WTC11 (cell line): ENCODE measurements at regions not wholly inside any gene's neighbourhood (a gene's known extent, or its start where the extent isn't known, plus 50 kb on each side); places are given as distances from the start of the nearest gene placed in this dataset.
A peak's percentile ranks its signal among the peaks of the same experiment; 100 is the strongest.

Experiments
- ATAC-seq: fragments of 200-7000 bp; cut with Tn5 transposase; 2 replicates; pipeline ENCODE4 v1.10.0; 2021; ENCODE audit warnings: mild to moderate bottlenecking, moderate library complexity
- CTCF ChIA-PET: fragments of 300-600 bp; sonication (Branson Sonifier 250); formaldehyde crosslinking; loops from one replicate; lab custom pipeline; 2021; ENCODE audit warnings: antibody characterized with exemption; lab: Charles Lee
- POLR2A ChIA-PET: fragments of 350-600 bp; sonication (Branson Sonifier 250); formaldehyde crosslinking; loops from one replicate; lab custom pipeline; 2021; ENCODE audit warnings: antibody characterized with exemption; lab: Charles Lee
- DNase-seq: peaks from one replicate; pipeline ENCODE4 v3.0.0; 2021; ENCODE audit warnings: low spot score
- H3K27ac Mint-ChIP-seq: 2 replicates; pipeline ENCODE4 v1.8.0; 2021; ENCODE audit warnings: mixed read lengths
- H3K27me3 Mint-ChIP-seq: 2 replicates; pipeline ENCODE4 v1.8.0; 2021; ENCODE audit warnings: low read depth, mild to moderate bottlenecking, moderate library complexity, mixed read lengths
- H3K36me3 Mint-ChIP-seq: 2 replicates; pipeline ENCODE4 v1.8.0; 2021; ENCODE audit warnings: mixed read lengths
- H3K4me1 Mint-ChIP-seq: 2 replicates; pipeline ENCODE4 v1.8.0; 2022; ENCODE audit warnings: mixed read lengths
- H3K4me3 Mint-ChIP-seq: 2 replicates; pipeline ENCODE4 v1.8.0; 2021; ENCODE audit warnings: mild to moderate bottlenecking, moderate library complexity, mixed read lengths
- H3K9me3 Mint-ChIP-seq: 2 replicates; pipeline ENCODE4 v1.8.0; 2021; ENCODE audit warnings: mixed read lengths
- ESRRA ChIP-seq: sonication (generic); formaldehyde crosslinking; IDR thresholded peaks from 2 replicates; pipeline ENCODE4 v1.8.1; 2022; ENCODE audit warnings: mild to moderate bottlenecking, missing genetic modification reagents, borderline replicate concordance
- GABPB1 ChIP-seq: sonication (generic); formaldehyde crosslinking; IDR thresholded peaks from 2 replicates; pipeline ENCODE4 v1.8.1; 2023; ENCODE audit warnings: mild to moderate bottlenecking, missing genetic modification reagents
- MXD4 ChIP-seq: fragments of 250-450 bp; sonication (Bioruptor Pico); IDR thresholded peaks from 2 replicates; pipeline ENCODE4 v1.8.0; 2021; ENCODE audit warnings: mild to moderate bottlenecking, moderate library complexity, borderline replicate concordance
- NFATC4 ChIP-seq: fragments of 250-450 bp; sonication (Bioruptor Pico); IDR thresholded peaks from 2 replicates; pipeline ENCODE4 v1.9.0; 2021; ENCODE audit warnings: mild to moderate bottlenecking
- NFYB ChIP-seq: sonication (generic); formaldehyde crosslinking; conservative IDR thresholded peaks from 2 replicates; pipeline ENCODE4 v1.8.0; 2022; ENCODE audit warnings: low read depth, missing genetic modification reagents
- PRRX2 ChIP-seq: fragments of 250-450 bp; sonication (Bioruptor Pico); IDR thresholded peaks from 2 replicates; pipeline ENCODE4 v1.8.0; 2021; ENCODE audit warnings: mild to moderate bottlenecking
- ZNF232 ChIP-seq: sonication (generic); formaldehyde crosslinking; IDR thresholded peaks from 2 replicates; pipeline ENCODE4 v1.8.0; 2022; ENCODE audit warnings: mild to moderate bottlenecking, missing genetic modification reagents
- ZNF263 ChIP-seq: sonication (generic); formaldehyde crosslinking; IDR thresholded peaks from 2 replicates; pipeline ENCODE4 v1.8.1; 2022; ENCODE audit warnings: low read depth, mild to moderate bottlenecking, moderate library complexity, missing genetic modification reagents
- TF ChIP-seq, protein P1 (sequence below): sonication (generic); formaldehyde crosslinking; IDR thresholded peaks from 2 replicates; pipeline ENCODE4 v1.8.1; 2022; ENCODE audit warnings: mild to moderate bottlenecking, moderate library complexity, missing genetic modification reagents
- TF ChIP-seq, protein P2 (sequence below): sonication (generic); formaldehyde crosslinking; IDR thresholded peaks from 2 replicates; pipeline ENCODE4 v1.8.1; 2023; ENCODE audit warnings: mild to moderate bottlenecking, missing genetic modification reagents, moderate library complexity
- TF ChIP-seq, protein P3 (sequence below): sonication (generic); formaldehyde crosslinking; IDR thresholded peaks from 2 replicates; pipeline ENCODE4 v1.8.0; 2022; ENCODE audit warnings: mild to moderate bottlenecking, missing genetic modification reagents
- TF ChIP-seq, protein P4 (sequence below): fragments of 250-450 bp; sonication (Bioruptor Pico); IDR thresholded peaks from 2 replicates; pipeline ENCODE4 v1.8.0; 2021; ENCODE audit warnings: mild to moderate bottlenecking
- TF ChIP-seq, protein P5 (sequence below): sonication (generic); formaldehyde crosslinking; IDR thresholded peaks from 2 replicates; pipeline ENCODE4 v1.8.1; 2023; ENCODE audit warnings: mild to moderate bottlenecking, moderate library complexity, missing genetic modification reagents
- TF ChIP-seq, protein P6 (sequence below): sonication (generic); formaldehyde crosslinking; IDR thresholded peaks from 2 replicates; pipeline ENCODE4 v1.8.0; 2022; ENCODE audit warnings: missing genetic modification reagents
- TF ChIP-seq, protein P7 (sequence below): sonication (generic); formaldehyde crosslinking; IDR thresholded peaks from 2 replicates; pipeline ENCODE4 v1.8.1; 2023; ENCODE audit warnings: mild to moderate bottlenecking, missing genetic modification reagents, borderline replicate concordance

DNA sequence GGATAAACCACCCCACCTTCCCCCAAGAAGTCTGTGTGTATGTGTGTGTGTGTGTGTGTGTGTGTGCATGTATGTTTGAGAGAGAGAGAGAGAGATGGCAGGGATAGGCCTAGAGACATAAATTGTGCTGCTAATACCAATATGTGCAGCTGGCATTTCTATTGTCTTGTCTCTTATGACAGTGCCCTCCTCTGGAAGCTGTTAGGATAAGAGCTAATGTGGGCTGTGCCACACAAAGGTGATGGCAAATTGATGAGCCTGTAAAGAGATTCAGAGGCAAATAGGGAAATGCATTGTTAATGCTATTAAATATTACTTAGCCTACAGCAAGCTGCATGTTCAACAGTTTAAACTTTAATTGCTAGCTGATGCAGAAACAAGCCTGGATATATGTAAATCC lies 332.0 kb downstream of the NKX6-1 start:
- Mint-ChIP-seq H3K4me1 (peaks cover 11% of the 10 kb centered on the region), H3K27ac (no peak overlapping the region), H3K9me3 (no peaks in the 10 kb centered on the region)
- DNase-seq: no peak
- ChIA-PET POLR2A (interaction anchor here (0.7 kb wide), 1 partner anchor 77 kb away, joined by 6 read pairs; no protein-coding TSS in a partner anchor), CTCF (interaction anchor here (0.7 to 1.5 kb wide), 15 partner anchors 9 to 883 kb away, joined by 3 to 10 read pairs (median 3); partner anchors contain the start of gene COQ2)
- TF ChIP-seq, protein P1, sequence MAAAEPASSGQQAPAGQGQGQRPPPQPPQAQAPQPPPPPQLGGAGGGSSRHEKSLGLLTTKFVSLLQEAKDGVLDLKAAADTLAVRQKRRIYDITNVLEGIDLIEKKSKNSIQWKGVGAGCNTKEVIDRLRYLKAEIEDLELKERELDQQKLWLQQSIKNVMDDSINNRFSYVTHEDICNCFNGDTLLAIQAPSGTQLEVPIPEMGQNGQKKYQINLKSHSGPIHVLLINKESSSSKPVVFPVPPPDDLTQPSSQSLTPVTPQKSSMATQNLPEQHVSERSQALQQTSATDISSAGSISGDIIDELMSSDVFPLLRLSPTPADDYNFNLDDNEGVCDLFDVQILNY (CRISPR knock-in tag): no peak
- TF ChIP-seq MXD4 (no peak), NFYB (CRISPR knock-in tag) (no peak), PRRX2 (CRISPR knock-in tag) (no peak)
- TF ChIP-seq, protein P2, sequence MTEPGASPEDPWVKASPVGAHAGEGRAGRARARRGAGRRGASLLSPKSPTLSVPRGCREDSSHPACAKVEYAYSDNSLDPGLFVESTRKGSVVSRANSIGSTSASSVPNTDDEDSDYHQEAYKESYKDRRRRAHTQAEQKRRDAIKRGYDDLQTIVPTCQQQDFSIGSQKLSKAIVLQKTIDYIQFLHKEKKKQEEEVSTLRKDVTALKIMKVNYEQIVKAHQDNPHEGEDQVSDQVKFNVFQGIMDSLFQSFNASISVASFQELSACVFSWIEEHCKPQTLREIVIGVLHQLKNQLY (CRISPR knock-in tag): no peak
- TF ChIP-seq, all 79 proteins: peak for 0
- Mint-ChIP-seq H3K4me3 (no peak overlapping the region), H3K36me3 (no peaks in the 10 kb centered on the region), H3K27me3 (no peaks in the 10 kb centered on the region)
- ATAC-seq: no peak

DNA sequence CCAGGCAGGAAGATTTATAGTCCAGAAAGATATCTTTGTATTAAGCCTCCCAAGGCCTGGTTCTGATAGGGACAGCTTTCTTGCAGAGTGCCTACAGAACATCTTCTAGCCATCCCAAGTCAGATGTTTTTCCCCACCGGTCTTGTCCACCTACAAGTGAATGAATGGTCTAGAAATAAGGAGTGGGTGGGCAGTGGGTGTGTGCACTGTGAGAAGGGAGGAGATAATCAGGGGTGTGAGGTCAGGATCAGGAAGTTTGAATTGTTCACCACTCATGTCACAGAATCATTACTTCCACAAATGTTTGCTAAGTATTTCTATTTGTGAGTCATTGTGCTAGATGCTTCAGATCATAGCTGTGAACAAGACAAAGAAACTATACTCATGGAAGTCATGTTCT lies 332.6 kb downstream of the NKX6-1 start:
- CTCF ChIA-PET: interaction anchor here (1.2 to 3.3 kb wide), 5 partner anchors 80 to 317 kb away, joined by 3 to 10 read pairs (median 5); no protein-coding TSS in a partner anchor
- H3K27ac Mint-ChIP-seq: no peak overlapping the region
- ATAC-seq: no peak
- TF ChIP-seq ZNF263 (CRISPR knock-in tag): no peak
- TF ChIP-seq, all 79 proteins: peak for 0
- H3K4me1 Mint-ChIP-seq: peaks cover 12% of the 10 kb centered on the region
- no peaks in the 10 kb centered on the region for H3K36me3 Mint-ChIP-seq
- H3K4me3 Mint-ChIP-seq: no peak overlapping the region
- POLR2A ChIA-PET: interaction anchor here (0.7 kb wide), 1 partner anchor 77 kb away, joined by 6 read pairs; no protein-coding TSS in a partner anchor
- DNase-seq: no peak
- no peaks in the 10 kb centered on the region for H3K27me3 Mint-ChIP-seq
- no peaks in the 10 kb centered on the region for H3K9me3 Mint-ChIP-seq

DNA sequence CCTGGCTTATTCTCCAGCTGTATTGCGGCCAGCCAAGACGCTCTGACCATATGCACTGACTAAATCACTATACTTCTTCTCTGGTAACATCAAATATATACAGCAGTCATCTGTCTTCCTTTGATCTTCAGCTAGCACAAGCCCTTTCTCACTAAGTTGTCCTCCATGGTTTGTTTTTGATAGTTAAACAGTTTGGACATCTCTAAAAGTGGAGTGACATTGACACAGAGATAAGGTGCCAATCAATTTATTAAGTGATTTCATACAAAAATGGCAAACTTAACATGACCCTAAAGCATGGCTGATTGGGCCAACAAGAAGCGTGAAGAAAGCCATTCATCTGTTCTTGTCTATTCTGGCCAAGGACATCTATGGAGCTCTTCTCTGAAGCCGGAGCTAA lies 334.9 kb downstream of the NKX6-1 start:
- Mint-ChIP-seq H3K9me3 (no peaks in the 10 kb centered on the region), H3K4me1 (peaks cover 12% of the 10 kb centered on the region), H3K4me3 (no peak overlapping the region), H3K36me3 (no peaks in the 10 kb centered on the region), H3K27ac (no peak overlapping the region), H3K27me3 (no peaks in the 10 kb centered on the region)
- no peak for ATAC-seq
- DNase-seq: no peak
- TF ChIP-seq, protein P3, sequence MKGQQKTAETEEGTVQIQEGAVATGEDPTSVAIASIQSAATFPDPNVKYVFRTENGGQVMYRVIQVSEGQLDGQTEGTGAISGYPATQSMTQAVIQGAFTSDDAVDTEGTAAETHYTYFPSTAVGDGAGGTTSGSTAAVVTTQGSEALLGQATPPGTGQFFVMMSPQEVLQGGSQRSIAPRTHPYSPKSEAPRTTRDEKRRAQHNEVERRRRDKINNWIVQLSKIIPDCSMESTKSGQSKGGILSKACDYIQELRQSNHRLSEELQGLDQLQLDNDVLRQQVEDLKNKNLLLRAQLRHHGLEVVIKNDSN (CRISPR knock-in tag): no peak
- TF ChIP-seq ZNF232 (CRISPR knock-in tag): no peak
- TF ChIP-seq, protein P4, sequence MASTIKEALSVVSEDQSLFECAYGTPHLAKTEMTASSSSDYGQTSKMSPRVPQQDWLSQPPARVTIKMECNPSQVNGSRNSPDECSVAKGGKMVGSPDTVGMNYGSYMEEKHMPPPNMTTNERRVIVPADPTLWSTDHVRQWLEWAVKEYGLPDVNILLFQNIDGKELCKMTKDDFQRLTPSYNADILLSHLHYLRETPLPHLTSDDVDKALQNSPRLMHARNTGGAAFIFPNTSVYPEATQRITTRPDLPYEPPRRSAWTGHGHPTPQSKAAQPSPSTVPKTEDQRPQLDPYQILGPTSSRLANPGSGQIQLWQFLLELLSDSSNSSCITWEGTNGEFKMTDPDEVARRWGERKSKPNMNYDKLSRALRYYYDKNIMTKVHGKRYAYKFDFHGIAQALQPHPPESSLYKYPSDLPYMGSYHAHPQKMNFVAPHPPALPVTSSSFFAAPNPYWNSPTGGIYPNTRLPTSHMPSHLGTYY: no peak
- TF ChIP-seq, protein P5, sequence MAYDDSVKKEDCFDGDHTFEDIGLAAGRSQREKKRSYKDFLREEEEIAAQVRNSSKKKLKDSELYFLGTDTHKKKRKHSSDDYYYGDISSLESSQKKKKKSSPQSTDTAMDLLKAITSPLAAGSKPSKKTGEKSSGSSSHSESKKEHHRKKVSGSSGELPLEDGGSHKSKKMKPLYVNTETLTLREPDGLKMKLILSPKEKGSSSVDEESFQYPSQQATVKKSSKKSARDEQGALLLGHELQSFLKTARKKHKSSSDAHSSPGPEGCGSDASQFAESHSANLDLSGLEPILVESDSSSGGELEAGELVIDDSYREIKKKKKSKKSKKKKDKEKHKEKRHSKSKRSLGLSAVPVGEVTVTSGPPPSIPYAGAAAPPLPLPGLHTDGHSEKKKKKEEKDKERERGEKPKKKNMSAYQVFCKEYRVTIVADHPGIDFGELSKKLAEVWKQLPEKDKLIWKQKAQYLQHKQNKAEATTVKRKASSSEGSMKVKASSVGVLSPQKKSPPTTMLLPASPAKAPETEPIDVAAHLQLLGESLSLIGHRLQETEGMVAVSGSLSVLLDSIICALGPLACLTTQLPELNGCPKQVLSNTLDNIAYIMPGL (CRISPR knock-in tag): no peak
- ChIA-PET CTCF (interaction anchor here (3.3 kb wide), 1 partner anchor 319 kb away, joined by 10 read pairs; no protein-coding TSS in a partner anchor), POLR2A (interaction anchor here (0.5 kb wide), 1 partner anchor 15 kb away, joined by 5 read pairs; no protein-coding TSS in a partner anchor)

DNA sequence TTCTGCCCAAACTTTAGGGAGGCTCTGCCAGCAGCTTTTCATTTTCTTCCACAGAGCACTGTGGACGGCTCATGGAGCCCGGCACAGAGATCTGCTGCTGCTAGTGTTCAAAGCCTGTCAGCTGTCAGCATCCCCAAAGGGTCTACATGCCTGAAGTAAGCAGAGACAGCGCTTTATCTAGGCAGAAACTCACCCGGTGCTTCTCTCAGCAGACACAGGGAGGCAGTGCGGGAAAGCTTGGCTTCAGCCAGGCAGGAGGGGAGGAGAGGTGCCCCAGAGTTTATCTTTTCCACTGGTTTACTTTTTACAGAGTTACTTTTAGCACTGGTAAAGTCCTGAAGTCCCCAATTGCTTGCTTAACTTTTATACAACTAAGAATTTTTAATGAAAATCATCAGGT lies 339.3 kb downstream of the NKX6-1 start:
- ATAC-seq (peak; percentile 99), DNase-seq (peak; percentile 67)
- Mint-ChIP-seq H3K27ac (no peak overlapping the region), H3K36me3 (no peaks in the 10 kb centered on the region), H3K27me3 (no peaks in the 10 kb centered on the region), H3K4me3 (no peak overlapping the region), H3K9me3 (no peaks in the 10 kb centered on the region), H3K4me1 (peaks cover 19% of the 10 kb centered on the region)
- POLR2A ChIA-PET: no interaction called here
- CTCF ChIA-PET: interaction anchor here (2.3 kb wide), 1 partner anchor 324 kb away, joined by 4 read pairs; no protein-coding TSS in a partner anchor
- TF ChIP-seq, protein P6, sequence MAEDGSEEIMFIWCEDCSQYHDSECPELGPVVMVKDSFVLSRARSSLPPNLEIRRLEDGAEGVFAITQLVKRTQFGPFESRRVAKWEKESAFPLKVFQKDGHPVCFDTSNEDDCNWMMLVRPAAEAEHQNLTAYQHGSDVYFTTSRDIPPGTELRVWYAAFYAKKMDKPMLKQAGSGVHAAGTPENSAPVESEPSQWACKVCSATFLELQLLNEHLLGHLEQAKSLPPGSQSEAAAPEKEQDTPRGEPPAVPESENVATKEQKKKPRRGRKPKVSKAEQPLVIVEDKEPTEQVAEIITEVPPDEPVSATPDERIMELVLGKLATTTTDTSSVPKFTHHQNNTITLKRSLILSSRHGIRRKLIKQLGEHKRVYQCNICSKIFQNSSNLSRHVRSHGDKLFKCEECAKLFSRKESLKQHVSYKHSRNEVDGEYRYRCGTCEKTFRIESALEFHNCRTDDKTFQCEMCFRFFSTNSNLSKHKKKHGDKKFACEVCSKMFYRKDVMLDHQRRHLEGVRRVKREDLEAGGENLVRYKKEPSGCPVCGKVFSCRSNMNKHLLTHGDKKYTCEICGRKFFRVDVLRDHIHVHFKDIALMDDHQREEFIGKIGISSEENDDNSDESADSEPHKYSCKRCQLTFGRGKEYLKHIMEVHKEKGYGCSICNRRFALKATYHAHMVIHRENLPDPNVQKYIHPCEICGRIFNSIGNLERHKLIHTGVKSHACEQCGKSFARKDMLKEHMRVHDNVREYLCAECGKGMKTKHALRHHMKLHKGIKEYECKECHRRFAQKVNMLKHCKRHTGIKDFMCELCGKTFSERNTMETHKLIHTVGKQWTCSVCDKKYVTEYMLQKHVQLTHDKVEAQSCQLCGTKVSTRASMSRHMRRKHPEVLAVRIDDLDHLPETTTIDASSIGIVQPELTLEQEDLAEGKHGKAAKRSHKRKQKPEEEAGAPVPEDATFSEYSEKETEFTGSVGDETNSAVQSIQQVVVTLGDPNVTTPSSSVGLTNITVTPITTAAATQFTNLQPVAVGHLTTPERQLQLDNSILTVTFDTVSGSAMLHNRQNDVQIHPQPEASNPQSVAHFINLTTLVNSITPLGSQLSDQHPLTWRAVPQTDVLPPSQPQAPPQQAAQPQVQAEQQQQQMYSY (CRISPR knock-in tag): no peak
- TF ChIP-seq GABPB1 (no peak), NFATC4 (CRISPR knock-in tag) (no peak), ESRRA (CRISPR knock-in tag) (no peak), PRRX2 (CRISPR knock-in tag) (no peak)
- TF ChIP-seq, protein P7, sequence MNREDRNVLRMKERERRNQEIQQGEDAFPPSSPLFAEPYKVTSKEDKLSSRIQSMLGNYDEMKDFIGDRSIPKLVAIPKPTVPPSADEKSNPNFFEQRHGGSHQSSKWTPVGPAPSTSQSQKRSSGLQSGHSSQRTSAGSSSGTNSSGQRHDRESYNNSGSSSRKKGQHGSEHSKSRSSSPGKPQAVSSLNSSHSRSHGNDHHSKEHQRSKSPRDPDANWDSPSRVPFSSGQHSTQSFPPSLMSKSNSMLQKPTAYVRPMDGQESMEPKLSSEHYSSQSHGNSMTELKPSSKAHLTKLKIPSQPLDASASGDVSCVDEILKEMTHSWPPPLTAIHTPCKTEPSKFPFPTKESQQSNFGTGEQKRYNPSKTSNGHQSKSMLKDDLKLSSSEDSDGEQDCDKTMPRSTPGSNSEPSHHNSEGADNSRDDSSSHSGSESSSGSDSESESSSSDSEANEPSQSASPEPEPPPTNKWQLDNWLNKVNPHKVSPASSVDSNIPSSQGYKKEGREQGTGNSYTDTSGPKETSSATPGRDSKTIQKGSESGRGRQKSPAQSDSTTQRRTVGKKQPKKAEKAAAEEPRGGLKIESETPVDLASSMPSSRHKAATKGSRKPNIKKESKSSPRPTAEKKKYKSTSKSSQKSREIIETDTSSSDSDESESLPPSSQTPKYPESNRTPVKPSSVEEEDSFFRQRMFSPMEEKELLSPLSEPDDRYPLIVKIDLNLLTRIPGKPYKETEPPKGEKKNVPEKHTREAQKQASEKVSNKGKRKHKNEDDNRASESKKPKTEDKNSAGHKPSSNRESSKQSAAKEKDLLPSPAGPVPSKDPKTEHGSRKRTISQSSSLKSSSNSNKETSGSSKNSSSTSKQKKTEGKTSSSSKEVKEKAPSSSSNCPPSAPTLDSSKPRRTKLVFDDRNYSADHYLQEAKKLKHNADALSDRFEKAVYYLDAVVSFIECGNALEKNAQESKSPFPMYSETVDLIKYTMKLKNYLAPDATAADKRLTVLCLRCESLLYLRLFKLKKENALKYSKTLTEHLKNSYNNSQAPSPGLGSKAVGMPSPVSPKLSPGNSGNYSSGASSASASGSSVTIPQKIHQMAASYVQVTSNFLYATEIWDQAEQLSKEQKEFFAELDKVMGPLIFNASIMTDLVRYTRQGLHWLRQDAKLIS (CRISPR knock-in tag): no peak
